Trophoblast cell (in vitro differentiated cells and primary cell): ENCODE measurements at regions not wholly inside any gene's neighbourhood (a gene's known extent, or its start where the extent isn't known, plus 50 kb on each side); places are given as distances from the start of the nearest gene placed in this dataset.

ENCODE experiments used
- DNase-seq, 2 donors: peaks; one replicate each; pipeline ENCODE4 v3.0.0-alpha.2; 2016
- H2AFZ ChIP-seq: 2 replicates; pipeline ENCODE4 v1.6.1; 2013; ENCODE audit warnings: low read length, moderate library complexity, mild to moderate bottlenecking; ENCODE audit not compliant: insufficient read depth, poor library complexity
- H2AK5ac ChIP-seq: 2 replicates; pipeline ENCODE4 v1.6.1; 2013; ENCODE audit warnings: mild to moderate bottlenecking, low read length
- H2BK120ac ChIP-seq: 2 replicates; pipeline ENCODE4 v1.6.1; 2013; ENCODE audit warnings: low read length, mild to moderate bottlenecking, moderate library complexity; ENCODE audit not compliant: insufficient read depth, poor library complexity
- H2BK12ac ChIP-seq: 2 replicates; pipeline ENCODE4 v1.6.1; 2013; ENCODE audit warnings: mild to moderate bottlenecking, low read length, moderate library complexity
- H2BK5ac ChIP-seq: 2 replicates; pipeline ENCODE4 v1.6.1; 2013; ENCODE audit warnings: low read length, low read depth, moderate library complexity, mild to moderate bottlenecking; ENCODE audit not compliant: poor library complexity
- H3K14ac ChIP-seq: 2 replicates; pipeline ENCODE4 v1.6.1; 2013; ENCODE audit warnings: mild to moderate bottlenecking, low read length
- H3K18ac ChIP-seq: 2 replicates; pipeline ENCODE4 v1.6.1; 2013; ENCODE audit warnings: mild to moderate bottlenecking, low read length
- H3K23ac ChIP-seq: 2 replicates; pipeline ENCODE4 v1.6.1; 2013; ENCODE audit warnings: low read length
- H3K27ac ChIP-seq: 2 replicates; pipeline ENCODE4 v1.5.1; 2013; ENCODE audit warnings: low read depth, mild to moderate bottlenecking, inconsistent platforms, low read length, moderate library complexity
- H3K27me3 ChIP-seq: 2 replicates; pipeline ENCODE4 v1.6.1; 2013; ENCODE audit warnings: inconsistent platforms, mild to moderate bottlenecking, low read length, moderate library complexity; ENCODE audit not compliant: insufficient read depth
- H3K36me3 ChIP-seq, 2 experiments: 1 replicate in 1 of 2; 2 replicates in 1 of 2; pipeline ENCODE4 v1.6.1; 2013; ENCODE audit warnings: low read length in 2 of 2, mild to moderate bottlenecking in 2 of 2, moderate library complexity in 1 of 2; ENCODE audit not compliant: insufficient read depth in 2 of 2, control insufficient read depth in 1 of 2
- H3K4ac ChIP-seq: 2 replicates; pipeline ENCODE4 v1.6.1; 2013; ENCODE audit warnings: low read depth, mild to moderate bottlenecking, low read length, moderate library complexity
- H3K4me1 ChIP-seq, 2 experiments: 1 replicate in 1 of 2; 2 replicates in 1 of 2; pipeline ENCODE4 v1.6.1; 2013; ENCODE audit warnings: low read length in 2 of 2, mild to moderate bottlenecking in 2 of 2, moderate library complexity in 1 of 2; ENCODE audit not compliant: insufficient read depth in 2 of 2, control insufficient read depth in 1 of 2
- H3K4me2 ChIP-seq: 2 replicates; pipeline ENCODE4 v1.6.1; 2013; ENCODE audit warnings: inconsistent platforms, mild to moderate bottlenecking, low read length, moderate library complexity
- H3K4me3 ChIP-seq: 2 replicates; pipeline ENCODE4 v1.5.1; 2013; ENCODE audit warnings: mild to moderate bottlenecking, low read depth, low read length, inconsistent platforms
- H3K79me1 ChIP-seq: one replicate; pipeline ENCODE4 v1.6.1; 2013; ENCODE audit warnings: low read length
- H3K79me2 ChIP-seq: 2 replicates; pipeline ENCODE4 v1.6.1; 2013; ENCODE audit warnings: low read length, mild to moderate bottlenecking; ENCODE audit not compliant: control insufficient read depth, insufficient read depth, poor library complexity
- H3K9ac ChIP-seq: 2 replicates; pipeline ENCODE4 v1.6.1; 2013; ENCODE audit warnings: mild to moderate bottlenecking, low read length
- H3K9me3 ChIP-seq: 2 replicates; pipeline ENCODE4 v1.6.1; 2013; ENCODE audit warnings: low read depth, mild to moderate bottlenecking, control low read depth, inconsistent platforms, low read length; ENCODE audit not compliant: insufficient read depth
- H4K12ac ChIP-seq: 2 replicates; pipeline ENCODE4 v1.6.1; 2013; ENCODE audit warnings: low read depth, mild to moderate bottlenecking, low read length, moderate library complexity
- H4K8ac ChIP-seq: 2 replicates; pipeline ENCODE4 v1.6.1; 2013; ENCODE audit warnings: low read depth, mild to moderate bottlenecking, low read length, moderate library complexity
- H4K91ac ChIP-seq: one replicate; pipeline ENCODE4 v1.6.1; 2013; ENCODE audit warnings: low read depth, mild to moderate bottlenecking, low read length, moderate library complexity
- WGBS: extraction: QIAGEN DNeasy Blood & Tissue Kit; methylation state at CpG from one replicate; pipeline ENCODE4 v1.1.7; 2013; ENCODE audit warnings: missing lambda C conversion rate; ENCODE audit not compliant: insufficient read length, insufficient coverage; ENCODE audit errors: extremely low coverage; 5-methylcytosine and 5-hydroxymethylcytosine counted together

- Histone ChIP-seq H2BK120ac (no peak overlapping the region), H3K27me3 (no peaks in the 10 kb centered on the region), H4K12ac (no peak overlapping the region), H4K91ac (no peak overlapping the region), H3K4me2 (no peak overlapping the region), H2BK12ac (no peak overlapping the region), H2BK5ac (no peak overlapping the region), H3K14ac (no peak overlapping the region), H3K9me3 (no peaks in the 10 kb centered on the region), H3K4ac (no peak overlapping the region), H3K79me2 (no peaks in the 10 kb centered on the region), H3K9ac (no peak overlapping the region), H2AK5ac (no peak overlapping the region), H3K4me3 (no peak overlapping the region), H4K8ac (no peak overlapping the region), H3K23ac (no peak overlapping the region), H3K36me3 (no peaks in the 10 kb centered on the region), H3K79me1 (no peaks in the 10 kb centered on the region), H2AFZ (no peak overlapping the region), H3K27ac (no peak overlapping the region), H3K4me1 (no peaks in the 10 kb centered on the region), H3K18ac (no peak overlapping the region)
- DNase-seq = no peak
- no CpG with 5 or more reads among the region's 5 CpGs for WGBS
These were observed 832.7 kb upstream of the INTU start for GRCh38 chr4:126799971-126800574.

GRCh38 chr4:126800575-126801141 is 832.1 kb upstream of the INTU start:
- no peaks in the 10 kb centered on the region for H3K79me1 ChIP-seq
- H3K79me2 ChIP-seq = no peaks in the 10 kb centered on the region
- H2AK5ac ChIP-seq = no peak overlapping the region
- no peak for DNase-seq
- H3K4me2 ChIP-seq = no peak overlapping the region
- no peak overlapping the region for H3K9ac ChIP-seq
- no peak overlapping the region for H2BK120ac ChIP-seq
- no peaks in the 10 kb centered on the region for H3K9me3 ChIP-seq
- no peak overlapping the region for H4K12ac ChIP-seq
- no peak overlapping the region for H2BK5ac ChIP-seq
- H3K36me3 ChIP-seq = no peaks in the 10 kb centered on the region
- H3K14ac ChIP-seq = no peak overlapping the region
- H3K27ac ChIP-seq = no peak overlapping the region
- no peak overlapping the region for H3K18ac ChIP-seq
- no peak overlapping the region for H2BK12ac ChIP-seq
- no peak overlapping the region for H2AFZ ChIP-seq
- no peak overlapping the region for H3K23ac ChIP-seq
- H3K4me1 ChIP-seq = no peaks in the 10 kb centered on the region
- no peak overlapping the region for H4K8ac ChIP-seq
- H3K4me3 ChIP-seq = no peak overlapping the region
- WGBS = no CpG with 5 or more reads among the region's 3 CpGs
- no peak overlapping the region for H3K4ac ChIP-seq
- H4K91ac ChIP-seq = no peak overlapping the region
- no peaks in the 10 kb centered on the region for H3K27me3 ChIP-seq

- Histone ChIP-seq H4K12ac (no peak overlapping the region), H2BK5ac (no peak overlapping the region), H3K27ac (no peak overlapping the region), H3K79me1 (no peaks in the 10 kb centered on the region), H3K27me3 (no peaks in the 10 kb centered on the region), H3K4me1 (no peaks in the 10 kb centered on the region), H3K14ac (no peak overlapping the region), H3K4me2 (no peak overlapping the region), H2BK120ac (no peak overlapping the region), H3K4me3 (no peak overlapping the region), H3K23ac (no peak overlapping the region), H3K9ac (no peak overlapping the region), H3K18ac (no peak overlapping the region), H3K4ac (no peak overlapping the region), H3K36me3 (no peaks in the 10 kb centered on the region), H4K91ac (no peak overlapping the region), H2BK12ac (no peak overlapping the region), H2AFZ (no peak overlapping the region), H4K8ac (no peak overlapping the region), H3K9me3 (no peaks in the 10 kb centered on the region), H3K79me2 (no peaks in the 10 kb centered on the region), H2AK5ac (no peak overlapping the region)
- no CpG with 5 or more reads among the region's 1 CpG for WGBS
- DNase-seq = no peak
These were observed 825.6 kb upstream of the INTU start for GRCh38 chr4:126807132-126807531.

GRCh38 chr4:126812076-126812475 is 820.7 kb upstream of the INTU start:
- Histone ChIP-seq H3K9ac (no peak overlapping the region), H3K79me1 (no peaks in the 10 kb centered on the region), H3K4ac (no peak overlapping the region), H3K36me3 (no peaks in the 10 kb centered on the region), H2AFZ (no peak overlapping the region), H2BK120ac (no peak overlapping the region), H2AK5ac (no peak overlapping the region), H3K4me2 (no peak overlapping the region), H4K91ac (no peak overlapping the region), H3K4me3 (no peak overlapping the region), H3K9me3 (no peaks in the 10 kb centered on the region), H2BK5ac (no peak overlapping the region), H3K18ac (no peak overlapping the region), H4K8ac (no peak overlapping the region), H3K27me3 (no peaks in the 10 kb centered on the region), H2BK12ac (no peak overlapping the region), H3K23ac (no peak overlapping the region), H4K12ac (no peak overlapping the region), H3K14ac (no peak overlapping the region), H3K27ac (no peak overlapping the region), H3K4me1 (no peaks in the 10 kb centered on the region), H3K79me2 (no peaks in the 10 kb centered on the region)
- DNase-seq = no peak
